GM18907 (cell line): ENCODE measurements at regions not wholly inside any gene's neighbourhood (a gene's known extent, or its start where the extent isn't known, plus 50 kb on each side); places are given as distances from the start of the nearest gene placed in this dataset.
"Not testable (repeated sequence)": the region's sequence is repeated elsewhere in the genome, so short reads cannot be mapped to it uniquely, and the experiment has no call there.

Source experiments
- ATAC-seq: cut with Tn5 transposase; IDR thresholded peaks from one replicate; pipeline ENCODE4 v1.9.1; 2021; ENCODE audit warnings: mild to moderate bottlenecking, moderate library complexity; ENCODE audit not compliant: unreplicated experiment

GRCh38 chr6:3920321-3920720, 71.1 kb downstream of the FAM50B start:
- ATAC-seq = no peak

- ATAC-seq = no peak
Observed at GRCh38 chr6:3921663-3922062, 72.5 kb downstream of the FAM50B start.

GRCh38 chr6:3922619-3923018, 73.4 kb downstream of the FAM50B start:
- ATAC-seq = not testable (repeated sequence)

- ATAC-seq = not testable (repeated sequence)
Observed at GRCh38 chr6:3925223-3926149, 76.3 kb downstream of the FAM50B start.

GRCh38 chr6:3926150-3926482, 76.9 kb downstream of the FAM50B start:
- no peak for ATAC-seq

GRCh38 chr6:3928111-3928510, 78.9 kb downstream of the FAM50B start:
- ATAC-seq = no peak

- no peak for ATAC-seq
Observed at GRCh38 chr6:3929281-3929798, 80.2 kb downstream of the FAM50B start.

GRCh38 chr6:3937438-3937837, 88.3 kb downstream of the FAM50B start:
- ATAC-seq = no peak

GRCh38 chr6:3938715-3939367, 89.7 kb downstream of the FAM50B start:
- no peak for ATAC-seq

GRCh38 chr6:3939368-3939958, 90.3 kb downstream of the FAM50B start:
- ATAC-seq = no peak

- ATAC-seq = no peak
Observed at GRCh38 chr6:3939964-3940363, 90.8 kb downstream of the FAM50B start.

GRCh38 chr6:3940703-3941102, 91.5 kb downstream of the FAM50B start:
- ATAC-seq = no peak

- no peak for ATAC-seq
Observed at GRCh38 chr6:3943331-3943765, 94.2 kb downstream of the FAM50B start.

GRCh38 chr6:3944246-3944645, 95.1 kb downstream of the FAM50B start:
- no peak for ATAC-seq

GRCh38 chr6:3946778-3947177, 97.6 kb downstream of the FAM50B start:
- no peak for ATAC-seq

GRCh38 chr6:3948866-3949265, 99.7 kb downstream of the FAM50B start:
- no peak for ATAC-seq

GRCh38 chr6:3949521-3949920, 100.3 kb downstream of the FAM50B start:
- no peak for ATAC-seq

- ATAC-seq = no peak
Observed at GRCh38 chr6:3956054-3956453, 106.9 kb downstream of the FAM50B start.

GRCh38 chr6:3957321-3957720, 108.1 kb downstream of the FAM50B start:
- no peak for ATAC-seq

- no peak for ATAC-seq
Observed at GRCh38 chr6:3958255-3958654, 109.1 kb downstream of the FAM50B start.

GRCh38 chr6:3959385-3959784, 110.2 kb downstream of the FAM50B start:
- ATAC-seq = no peak
